DOHH2 (cell line): ENCODE measurements at regions not wholly inside any gene's neighbourhood (a gene's known extent, or its start where the extent isn't known, plus 50 kb on each side); places are given as distances from the start of the nearest gene placed in this dataset.

Experiments
- EZH2phosphoT487 ChIP-seq: fragments of 200-600 bp; sonication (generic); IDR thresholded peaks from 2 replicates; pipeline ENCODE4 v1.6.1; 2017; ENCODE audit warnings: borderline replicate concordance, mild to moderate bottlenecking, antibody characterized with exemption, low read length, moderate library complexity, mixed read lengths
- TF ChIP-seq, protein P1 (sequence below): fragments of 200-600 bp; sonication (generic); IDR thresholded peaks from one replicate; pipeline ENCODE4 v1.5.1; 2014; ENCODE audit warnings: antibody characterized with exemption, mild to moderate bottlenecking, low read depth, low read length; ENCODE audit not compliant: poor library complexity, severe bottlenecking

DNA sequence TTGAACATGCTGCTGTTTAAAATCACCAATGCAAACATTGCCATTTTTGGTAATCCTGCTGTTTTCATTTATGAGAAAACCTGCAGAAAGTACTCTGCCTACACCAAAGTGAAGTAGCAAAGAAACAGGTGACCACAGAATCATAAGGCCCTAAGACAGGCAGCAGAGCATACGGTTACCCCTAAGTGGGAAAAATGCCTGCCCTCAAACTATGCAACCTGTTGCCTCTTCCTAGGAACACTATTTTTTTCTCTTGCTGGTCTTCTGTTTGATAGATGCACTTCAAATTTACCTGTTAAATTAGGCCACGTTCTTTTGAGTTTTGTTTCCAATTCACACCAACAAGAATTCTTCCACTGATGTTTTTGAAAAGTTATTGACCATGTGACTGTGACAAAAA lies 89.5 kb upstream of the RAB4A start:
- TF ChIP-seq, protein P1, sequence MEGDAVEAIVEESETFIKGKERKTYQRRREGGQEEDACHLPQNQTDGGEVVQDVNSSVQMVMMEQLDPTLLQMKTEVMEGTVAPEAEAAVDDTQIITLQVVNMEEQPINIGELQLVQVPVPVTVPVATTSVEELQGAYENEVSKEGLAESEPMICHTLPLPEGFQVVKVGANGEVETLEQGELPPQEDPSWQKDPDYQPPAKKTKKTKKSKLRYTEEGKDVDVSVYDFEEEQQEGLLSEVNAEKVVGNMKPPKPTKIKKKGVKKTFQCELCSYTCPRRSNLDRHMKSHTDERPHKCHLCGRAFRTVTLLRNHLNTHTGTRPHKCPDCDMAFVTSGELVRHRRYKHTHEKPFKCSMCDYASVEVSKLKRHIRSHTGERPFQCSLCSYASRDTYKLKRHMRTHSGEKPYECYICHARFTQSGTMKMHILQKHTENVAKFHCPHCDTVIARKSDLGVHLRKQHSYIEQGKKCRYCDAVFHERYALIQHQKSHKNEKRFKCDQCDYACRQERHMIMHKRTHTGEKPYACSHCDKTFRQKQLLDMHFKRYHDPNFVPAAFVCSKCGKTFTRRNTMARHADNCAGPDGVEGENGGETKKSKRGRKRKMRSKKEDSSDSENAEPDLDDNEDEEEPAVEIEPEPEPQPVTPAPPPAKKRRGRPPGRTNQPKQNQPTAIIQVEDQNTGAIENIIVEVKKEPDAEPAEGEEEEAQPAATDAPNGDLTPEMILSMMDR, result no peak
- TF ChIP-seq EZH2phosphoT487, result no peak
